Tibial artery (tissue), 4 donors: ENCODE measurements at regions not wholly inside any gene's neighbourhood (a gene's known extent, or its start where the extent isn't known, plus 50 kb on each side); places are given as distances from the start of the nearest gene placed in this dataset.

Source experiments
- DNase-seq, 2 donors: peaks; one replicate each; pipeline ENCODE4 v3.0.0-alpha.2; 2019
- H3K27ac ChIP-seq, 2 donors: fragments of 200-600 bp; sonication (generic) in 1 of 2; 1 replicate in 1 of 2; 2 replicates in 1 of 2; pipeline ENCODE4 v1.5.1; 2018 to 2019; ENCODE audit warnings: mild to moderate bottlenecking in 1 of 2
- H3K27me3 ChIP-seq, 2 donors: fragments of 200-600 bp; sonication (generic) in 1 of 2; one replicate each; pipeline versions ENCODE4 v1.5.1 to v1.6.0; 2016 to 2019
- H3K36me3 ChIP-seq, 3 donors: fragments of 200-600 bp; sonication (generic) in 2 of 3; one replicate each; pipeline ENCODE4 v1.5.1; 2016 to 2019; ENCODE audit warnings: mild to moderate bottlenecking in 2 of 3
- H3K4me1 ChIP-seq, 4 donors: fragments of 200-600 bp; sonication (generic) in 2 of 4; 1 replicate in 3 of 4; 2 replicates in 1 of 4; pipeline ENCODE4 v1.5.1; 2016 to 2019
- H3K4me3 ChIP-seq, 2 donors: fragments of 200-600 bp; sonication (generic) in 1 of 2; 1 replicate in 1 of 2; 2 replicates in 1 of 2; pipeline ENCODE4 v1.5.1; 2018 to 2019; ENCODE audit warnings: mild to moderate bottlenecking in 2 of 2
- H3K9me3 ChIP-seq, 3 donors: fragments of 200-600 bp; sonication (generic) in 1 of 3; one replicate each; pipeline ENCODE4 v1.5.1; 2016 to 2019
- CTCF ChIP-seq, 2 experiments: fragments of 200-600 bp in 1 of 2; fragments of 450-650 bp in 1 of 2; IDR thresholded peaks; one replicate each; pipeline ENCODE4 v1.5.1; 2017 to 2019; ENCODE audit warnings: antibody characterized with exemption in 2 of 2, mild to moderate bottlenecking in 1 of 2, moderate library complexity in 1 of 2
- intact Hi-C: fragments of 100-400 bp; cut with DNase I; formaldehyde crosslinking; loops from one replicate; pipeline ENCODE4 v1.15.0; 2023; ENCODE audit warnings: low total_unique reads

DNA sequence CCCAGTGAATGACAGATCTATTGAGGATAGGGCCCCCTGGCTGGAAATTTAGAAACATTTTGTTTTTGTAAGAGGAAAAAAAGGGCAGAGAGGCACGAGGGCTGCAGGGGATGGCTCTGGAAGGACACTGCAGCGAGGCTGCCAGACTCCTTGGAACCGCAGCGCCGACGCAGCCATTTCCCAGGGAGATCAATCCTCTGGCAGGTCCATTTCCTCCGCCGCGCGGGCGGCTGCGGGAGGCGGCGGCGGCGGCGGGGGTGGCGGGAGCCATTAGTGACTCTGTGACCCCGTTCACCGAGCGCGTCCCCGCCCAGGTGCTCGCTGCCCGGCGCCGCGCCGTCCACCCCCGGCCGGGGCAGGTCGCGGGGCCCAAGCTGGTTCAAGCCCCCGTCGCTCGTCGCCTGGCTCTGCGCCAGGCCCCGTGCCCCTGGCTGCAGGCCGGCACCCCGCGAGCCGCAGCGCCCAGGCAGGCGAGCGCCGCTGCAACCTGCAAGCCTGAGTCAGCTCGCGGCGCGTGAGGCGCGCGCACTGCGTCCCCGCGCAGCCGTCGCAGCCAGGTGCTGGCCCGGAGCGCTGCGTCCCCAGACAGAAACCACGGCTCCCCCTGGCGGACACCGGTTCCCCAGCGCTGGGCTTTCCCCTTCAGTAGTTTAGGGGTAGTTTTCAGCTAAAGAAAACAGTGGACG, 192.6 kb downstream of the KATNAL1 start:
- Histone ChIP-seq H3K36me3 (no peaks in the 10 kb centered on the region), H3K27ac (peak overlapping the region; percentile 72 to 73), H3K27me3 (no peaks in the 10 kb centered on the region), H3K4me3 (peak overlapping the region; percentile 57 to 78), H3K4me1 (peaks cover 0 to 43% (median 28%) of the 10 kb centered on the region in 4 donors), H3K9me3 (no peaks in the 10 kb centered on the region)
- peak; percentile 87 to 92 for TF ChIP-seq CTCF (IDR thresholded peaks at IDR 0.05)
- peak; percentile 88 to 92 for DNase-seq
- intact Hi-C loops: loop anchor here (2.0 to 10.0 kb wide), 4 partner anchors 190 to 597 kb away; partner anchors contain the start of gene UBL3

DNA sequence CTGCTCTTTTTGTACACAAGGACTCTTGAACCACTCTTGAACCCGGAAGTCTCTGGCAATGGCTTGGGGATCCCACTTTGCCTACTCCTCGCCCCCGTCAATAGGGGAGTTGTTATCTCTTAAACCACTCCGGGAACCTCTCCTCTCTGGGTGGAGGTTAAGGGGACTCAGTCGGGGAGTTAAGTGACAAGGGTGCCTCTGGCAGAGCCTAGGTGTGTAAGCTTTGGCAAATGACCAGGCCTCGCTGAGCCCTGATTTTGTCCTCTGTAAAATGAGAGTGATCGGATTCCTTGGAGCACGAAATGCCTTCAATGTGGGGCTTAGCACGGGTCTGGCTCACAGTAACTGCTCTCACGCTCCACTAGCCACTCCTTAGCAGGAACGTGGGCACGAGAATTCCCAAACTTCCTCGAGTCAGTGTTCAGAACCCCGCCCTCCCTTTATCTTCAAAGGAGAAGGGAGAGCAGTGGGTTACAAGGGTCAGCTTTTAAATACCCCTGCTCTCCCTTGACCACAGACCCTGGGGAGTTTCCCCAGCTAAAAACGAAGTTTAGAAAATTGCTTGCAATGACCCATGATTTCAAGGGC, 193.3 kb downstream of the KATNAL1 start:
- H3K36me3 ChIP-seq: no peaks in the 10 kb centered on the region
- H3K4me3 ChIP-seq: peak overlapping the region; percentile 57 to 78
- no peak for TF ChIP-seq CTCF (IDR thresholded peaks at IDR 0.05)
- H3K9me3 ChIP-seq: no peaks in the 10 kb centered on the region
- H3K27me3 ChIP-seq: no peaks in the 10 kb centered on the region
- H3K4me1 ChIP-seq: peaks cover 0 to 36% (median 23%) of the 10 kb centered on the region in 4 donors
- DNase-seq: no peak
- peak overlapping the region; percentile 72 to 73 for H3K27ac ChIP-seq
- intact Hi-C loops: loop anchor here (2.0 to 10.0 kb wide), 4 partner anchors 189 to 597 kb away; partner anchors contain the start of gene UBL3

DNA sequence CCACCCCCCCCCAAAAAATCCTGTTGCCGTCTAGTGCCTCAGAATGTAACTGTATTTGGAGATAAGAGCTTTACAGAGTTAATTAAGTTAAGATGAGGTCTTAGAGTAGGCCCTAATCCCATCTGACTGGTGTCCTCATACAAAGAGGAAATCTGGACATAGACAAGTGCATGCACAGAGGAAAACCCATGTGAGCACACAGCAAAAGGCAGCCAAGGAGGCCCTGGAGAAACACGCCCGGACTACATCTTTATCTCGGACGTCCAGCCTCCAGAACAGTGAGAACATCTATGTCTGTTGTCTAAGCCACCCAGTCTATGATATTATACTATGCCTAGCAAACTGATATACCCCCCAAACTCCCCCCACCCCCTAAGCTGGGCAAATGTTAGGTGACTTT, 193.8 kb downstream of the KATNAL1 start:
- H3K27ac ChIP-seq: peak overlapping the region; percentile 72 to 73

DNA sequence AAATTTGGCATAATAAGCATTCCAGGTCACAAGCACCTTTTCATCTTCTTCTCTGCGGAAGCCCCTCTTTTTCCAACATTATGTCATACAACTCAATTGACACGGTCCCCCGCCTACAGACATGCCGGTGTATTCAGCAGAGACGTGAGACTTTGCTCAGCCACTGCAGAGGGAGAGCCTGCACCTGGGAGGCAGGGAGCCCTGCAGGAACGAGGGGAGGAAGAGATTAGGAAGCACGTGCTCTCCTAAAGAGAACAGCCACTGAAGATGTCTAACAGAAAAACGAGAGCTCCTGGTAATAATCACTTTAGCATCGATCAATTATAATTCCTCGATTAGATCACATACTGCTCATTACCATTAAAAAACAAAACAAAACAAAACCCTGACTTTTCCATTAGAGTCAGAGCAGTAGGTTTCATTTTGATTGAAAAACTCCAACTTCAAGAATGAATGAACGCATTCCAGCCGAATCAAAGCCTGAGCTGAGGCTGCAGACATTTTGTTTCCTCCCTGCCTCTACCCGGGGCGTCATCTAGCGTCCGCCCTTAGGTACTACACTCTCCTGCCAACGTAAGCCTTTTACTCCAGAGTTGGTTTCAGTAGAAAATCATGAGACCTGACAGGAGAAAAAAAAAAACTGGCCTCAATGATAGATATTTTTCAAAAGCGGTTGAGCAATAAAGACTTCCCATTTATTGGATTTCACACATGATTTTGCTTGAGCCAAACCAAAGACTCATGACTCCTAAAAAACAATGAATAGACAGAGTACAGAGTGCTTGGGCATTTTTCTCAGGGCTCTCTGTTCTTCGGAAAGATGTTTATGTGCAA, 194.5 kb downstream of the KATNAL1 start:
- intact Hi-C loops: loop anchor here (5.0 to 10.0 kb wide), 3 partner anchors 188 to 596 kb away; no protein-coding TSS in a partner anchor
- H3K27me3 ChIP-seq: no peaks in the 10 kb centered on the region
- no peaks in the 10 kb centered on the region for H3K9me3 ChIP-seq
- H3K4me1 ChIP-seq: peaks cover 0 to 31% (median 22%) of the 10 kb centered on the region in 4 donors
- H3K36me3 ChIP-seq: no peaks in the 10 kb centered on the region
- H3K27ac ChIP-seq: peak overlapping the region; percentile 72 to 73
- H3K4me3 ChIP-seq: peak overlapping the region in 1 of 2 donors; percentile 2
- TF ChIP-seq CTCF (IDR thresholded peaks at IDR 0.05): peak; percentile 98 to 99
- DNase-seq: peak; percentile 87 to 92

More for the DNA sequence above, 193.8 kb downstream of the KATNAL1 start:
- H3K4me1 ChIP-seq: peaks cover 0 to 31% (median 22%) of the 10 kb centered on the region in 4 donors
- no peak overlapping the region for H3K4me3 ChIP-seq
- intact Hi-C loops: loop anchor here (5.0 to 10.0 kb wide), 3 partner anchors 189 to 596 kb away; no protein-coding TSS in a partner anchor
- no peaks in the 10 kb centered on the region for H3K27me3 ChIP-seq
- H3K9me3 ChIP-seq: no peaks in the 10 kb centered on the region
- H3K36me3 ChIP-seq: no peaks in the 10 kb centered on the region
- DNase-seq: peak in 1 of 2 donors; percentile 54
- no peak for TF ChIP-seq CTCF (IDR thresholded peaks at IDR 0.05)

GRCh38 chr13:30111810-30112209, 195.5 kb downstream of the KATNAL1 start:
- intact Hi-C loops: loop anchor here (5.0 to 10.0 kb wide), 3 partner anchors 187 to 595 kb away; no protein-coding TSS in a partner anchor
- Histone ChIP-seq H3K9me3 (no peaks in the 10 kb centered on the region), H3K4me1 (peaks cover 0 to 31% (median 22%) of the 10 kb centered on the region in 4 donors), H3K4me3 (no peak overlapping the region), H3K27ac (no peak overlapping the region), H3K36me3 (no peaks in the 10 kb centered on the region), H3K27me3 (no peaks in the 10 kb centered on the region)
- DNase-seq: no peak
- no peak for TF ChIP-seq CTCF (IDR thresholded peaks at IDR 0.05)
